IPS DF 19.7 (cell line): ENCODE measurements at regions not wholly inside any gene's neighbourhood (a gene's known extent, or its start where the extent isn't known, plus 50 kb on each side); places are given as distances from the start of the nearest gene placed in this dataset.

Source experiments
- DNase-seq: peaks from one replicate; pipeline ENCODE4 v3.0.0-alpha.2; 2013; ENCODE audit warnings: low read depth, low spot score

DNA sequence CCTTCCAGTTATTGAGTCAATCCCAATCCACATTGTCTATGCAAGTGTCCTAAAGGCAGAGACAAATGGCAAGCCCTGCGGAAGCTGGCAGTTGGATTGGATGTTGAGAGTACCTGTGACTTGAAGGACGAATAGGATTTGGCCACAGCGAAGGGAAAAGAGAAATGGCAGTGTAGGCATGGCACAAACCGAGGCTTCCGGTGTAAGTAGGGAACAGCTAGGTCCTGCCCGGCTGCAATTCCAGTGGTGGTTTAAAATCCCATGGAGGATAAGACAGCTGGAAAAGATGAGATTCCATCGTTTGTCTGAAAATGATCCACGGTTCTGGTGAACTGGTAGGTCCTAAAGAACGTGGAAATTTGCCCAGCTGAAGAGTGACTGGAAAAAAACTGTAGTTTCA, 296.2 kb downstream of the TCERG1L start:
- no peak for DNase-seq

DNA sequence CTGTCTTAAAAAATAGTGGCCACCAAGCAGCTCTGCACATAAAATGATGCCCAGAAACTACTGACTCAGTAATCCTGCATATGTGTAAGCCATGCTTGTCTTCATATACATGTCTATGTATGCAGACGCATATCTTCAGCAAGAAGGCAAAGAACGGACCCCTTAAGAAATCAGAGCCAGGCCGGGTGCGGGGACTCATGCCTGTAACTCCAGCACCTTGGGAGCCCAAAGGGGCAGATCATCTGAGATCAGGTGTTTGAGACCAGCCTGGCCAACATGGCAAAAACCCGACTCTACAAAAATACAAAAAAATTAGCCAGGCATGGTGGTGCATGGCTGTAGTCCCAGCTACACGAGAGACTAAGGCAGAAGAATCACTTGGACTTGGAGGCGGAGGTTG, 295.0 kb downstream of the TCERG1L start:
- no peak for DNase-seq

GRCh38 chr10:131017566-131018285, 293.8 kb downstream of the TCERG1L start:
- no peak for DNase-seq

- no peak for DNase-seq
Observed at GRCh38 chr10:131018886-131019500, 292.5 kb downstream of the TCERG1L start.

DNA sequence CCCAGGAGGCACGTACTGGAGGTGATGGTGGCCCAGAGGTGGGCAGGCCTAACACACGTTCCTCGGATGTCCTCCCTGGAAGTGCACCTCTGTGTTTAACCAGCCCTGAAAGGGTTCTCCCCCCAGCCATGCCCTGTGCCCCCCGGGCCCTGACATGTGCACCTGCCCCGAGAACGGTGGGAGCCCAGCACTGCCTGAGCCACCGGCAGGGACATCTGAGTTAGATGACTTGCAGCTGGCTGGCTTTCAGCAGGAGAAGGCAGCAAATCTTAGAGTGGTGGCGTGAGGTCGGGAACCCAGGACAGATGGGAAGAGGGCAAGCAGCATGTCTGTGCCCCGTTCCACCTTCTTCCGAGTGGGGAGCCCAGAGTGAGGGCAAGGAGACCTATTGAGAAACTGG, 291.8 kb downstream of the TCERG1L start:
- DNase-seq: no peak

DNA sequence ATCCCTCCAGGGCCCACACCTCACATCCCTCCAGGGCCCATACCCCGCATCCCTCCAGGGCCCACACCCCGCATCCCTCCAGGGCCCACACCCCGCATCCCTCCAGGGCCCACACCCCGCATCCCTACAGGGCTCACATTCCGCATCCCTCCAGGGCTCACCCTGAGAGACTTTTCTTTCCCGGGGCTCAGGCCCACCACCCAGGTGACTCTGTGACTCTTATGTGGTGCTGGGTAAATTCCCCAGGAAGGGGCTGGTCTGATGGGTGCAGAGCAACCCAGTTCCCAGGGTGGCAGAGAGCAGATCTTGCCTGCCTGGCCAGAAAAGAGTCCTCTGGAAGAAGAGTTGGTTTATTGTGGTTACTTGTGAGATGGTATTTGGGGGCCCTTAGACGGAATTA, 290.7 kb downstream of the TCERG1L start:
- no peak for DNase-seq

DNA sequence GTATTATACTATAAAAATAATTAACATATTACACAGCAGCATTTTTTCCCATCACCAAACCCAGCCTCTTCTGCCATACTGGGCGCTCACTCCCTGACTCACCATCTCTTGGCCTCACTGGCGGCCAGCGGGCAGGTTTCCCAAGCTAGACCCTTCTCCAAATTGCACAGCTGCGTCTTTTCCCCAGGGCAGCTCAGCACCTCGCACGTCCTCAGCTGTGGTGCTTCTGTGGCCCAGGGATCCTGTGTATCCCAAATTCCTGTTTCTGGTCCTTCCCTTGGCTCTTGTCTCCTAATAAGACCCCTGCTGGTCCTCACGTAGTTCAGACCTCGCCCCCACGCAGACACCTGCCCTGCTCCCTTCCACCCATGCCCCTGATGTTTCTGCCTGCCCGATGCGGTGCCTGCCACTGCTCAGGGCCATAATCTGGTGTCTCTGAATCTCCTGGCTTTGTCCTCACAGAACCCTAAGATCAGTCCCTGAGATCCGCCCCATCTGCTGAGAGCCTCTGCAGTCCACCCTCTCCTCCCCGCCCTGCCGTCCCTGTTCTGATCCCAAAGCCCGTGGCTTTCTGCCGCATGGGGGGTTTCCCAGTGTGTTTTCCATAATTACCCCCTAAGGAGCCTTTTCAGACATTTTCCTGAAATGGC, 290.1 kb downstream of the TCERG1L start:
- no peak for DNase-seq

- DNase-seq: no peak
Observed at GRCh38 chr10:131021969-131022368, 289.6 kb downstream of the TCERG1L start.

- DNase-seq: no peak
Observed at GRCh38 chr10:131022369-131022768, 289.2 kb downstream of the TCERG1L start.

GRCh38 chr10:131022981-131023380, 288.5 kb downstream of the TCERG1L start:
- DNase-seq: no peak

GRCh38 chr10:131024259-131025131, 287.0 kb downstream of the TCERG1L start:
- no peak for DNase-seq

- DNase-seq: no peak
Observed at GRCh38 chr10:131025333-131025732, 286.2 kb downstream of the TCERG1L start.

DNA sequence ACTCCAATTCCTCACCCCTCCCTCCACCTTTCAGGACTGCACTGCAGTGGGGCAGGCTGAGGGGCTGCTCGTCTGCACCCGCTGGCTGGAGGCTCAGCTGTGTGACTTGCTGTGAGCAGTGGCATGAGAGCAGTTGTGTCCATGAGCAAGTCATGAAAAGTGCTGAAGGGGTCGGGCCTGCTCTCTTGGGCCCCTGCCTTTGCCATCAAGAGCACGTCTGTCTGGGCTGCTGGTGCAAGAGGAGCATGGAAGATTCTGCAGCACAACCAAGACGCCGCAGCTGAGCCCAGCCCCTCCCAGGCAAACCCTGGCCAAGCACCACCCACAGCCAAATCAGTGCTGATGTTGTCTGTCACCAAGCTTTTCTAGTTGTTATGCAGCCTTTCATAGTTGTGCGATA, 284.3 kb downstream of the TCERG1L start:
- DNase-seq: no peak

- no peak for DNase-seq
Observed at GRCh38 chr10:131031346-131031745, 280.2 kb downstream of the TCERG1L start.

DNA sequence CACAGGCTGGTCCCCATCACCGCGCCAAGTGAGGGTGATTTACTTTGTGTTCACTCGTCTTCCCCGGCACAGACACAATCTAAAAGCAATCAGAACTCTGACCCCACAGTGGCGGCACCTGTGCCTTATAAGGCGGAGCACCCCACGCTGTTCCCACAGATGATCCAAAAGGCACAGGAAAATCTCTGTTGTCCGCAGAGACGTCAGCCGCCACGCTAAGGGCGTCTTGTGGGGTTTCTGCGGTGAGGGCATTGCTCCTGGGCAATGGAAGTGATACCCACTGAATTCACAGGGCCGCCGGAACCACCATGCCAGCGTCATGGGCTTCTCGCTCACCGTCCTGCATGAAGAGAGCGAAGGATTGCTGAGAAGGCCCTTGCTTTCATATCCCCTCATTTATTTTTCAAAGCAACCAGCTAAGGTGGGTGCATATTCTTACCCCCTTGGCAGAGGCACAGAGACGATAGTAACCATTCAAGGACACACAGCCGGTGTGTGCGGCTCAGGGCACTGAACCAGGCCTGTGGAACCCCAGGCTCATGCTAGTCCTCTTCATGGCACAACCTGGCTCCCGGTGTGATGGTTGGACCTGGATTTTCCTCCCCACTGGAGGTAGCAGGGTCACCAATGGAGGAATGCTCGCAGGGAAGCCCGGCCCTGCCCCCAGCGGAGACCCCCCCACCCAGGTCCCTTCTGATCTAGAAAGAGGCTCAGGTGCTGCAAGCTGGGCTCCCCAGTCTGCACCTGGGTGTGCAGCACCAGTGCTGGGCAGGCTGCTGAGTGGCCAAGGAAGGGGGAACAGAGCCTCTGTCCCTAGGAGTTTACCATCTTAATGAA, 279.0 kb downstream of the TCERG1L start:
- DNase-seq: no peak

- DNase-seq: no peak
Observed at GRCh38 chr10:131033166-131034085, 278.1 kb downstream of the TCERG1L start.

- no peak for DNase-seq
Observed at GRCh38 chr10:131034451-131034850, 277.1 kb downstream of the TCERG1L start.

- no peak for DNase-seq
Observed at GRCh38 chr10:131035779-131036178, 275.7 kb downstream of the TCERG1L start.

GRCh38 chr10:131038056-131038455, 273.5 kb downstream of the TCERG1L start:
- DNase-seq: no peak

DNA sequence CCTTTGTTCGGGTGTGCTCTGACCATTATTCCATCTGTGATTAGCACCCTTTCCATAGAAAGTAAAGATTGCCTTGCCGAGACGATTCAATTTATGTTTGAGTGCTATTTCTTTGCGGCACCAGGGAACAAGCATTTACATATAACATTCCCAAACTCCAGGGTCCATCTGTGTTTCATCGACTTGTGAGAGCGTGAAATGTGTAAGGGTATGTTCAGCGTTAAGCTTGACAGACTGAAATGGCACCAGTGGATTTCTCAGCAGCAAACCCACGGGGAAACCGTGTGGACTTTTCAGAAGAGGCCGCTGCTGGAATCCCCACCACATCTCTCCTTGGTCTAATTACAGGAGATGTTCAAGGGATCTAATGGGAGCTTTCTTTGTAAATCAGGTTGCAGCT, 270.5 kb downstream of the TCERG1L start:
- no peak for DNase-seq
